ENCODE measurements at regions not wholly inside any gene's neighbourhood (a gene's known extent, or its start where the extent isn't known, plus 50 kb on each side); places are given as distances from the start of the nearest gene placed in this dataset.

DNA sequence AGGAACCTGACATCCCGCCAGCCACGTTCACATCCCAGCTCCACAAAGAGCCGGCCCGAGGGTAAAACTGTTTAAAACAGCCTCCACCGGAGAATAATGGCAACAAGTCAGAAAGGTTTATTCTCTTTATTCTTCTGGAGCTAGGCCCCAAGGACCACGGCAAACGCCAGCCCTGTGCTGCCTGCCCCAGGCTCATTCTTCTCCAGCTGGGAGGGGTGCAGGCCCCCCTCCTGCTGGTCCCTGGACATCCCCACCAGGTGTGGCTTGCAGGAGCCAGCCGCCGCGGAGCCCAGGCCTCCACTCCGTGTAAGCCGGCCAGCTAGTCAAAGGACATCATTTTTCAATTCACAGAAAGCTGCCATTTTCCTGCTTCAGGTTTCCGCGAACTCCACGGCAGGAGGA lies 65.8 kb upstream of the SALL3 start:
- H3K4me3 ChIP-seq (ENCODE audit: low read depth, low read length): no peak overlapping the region
- TF ChIP-seq, protein P1, sequence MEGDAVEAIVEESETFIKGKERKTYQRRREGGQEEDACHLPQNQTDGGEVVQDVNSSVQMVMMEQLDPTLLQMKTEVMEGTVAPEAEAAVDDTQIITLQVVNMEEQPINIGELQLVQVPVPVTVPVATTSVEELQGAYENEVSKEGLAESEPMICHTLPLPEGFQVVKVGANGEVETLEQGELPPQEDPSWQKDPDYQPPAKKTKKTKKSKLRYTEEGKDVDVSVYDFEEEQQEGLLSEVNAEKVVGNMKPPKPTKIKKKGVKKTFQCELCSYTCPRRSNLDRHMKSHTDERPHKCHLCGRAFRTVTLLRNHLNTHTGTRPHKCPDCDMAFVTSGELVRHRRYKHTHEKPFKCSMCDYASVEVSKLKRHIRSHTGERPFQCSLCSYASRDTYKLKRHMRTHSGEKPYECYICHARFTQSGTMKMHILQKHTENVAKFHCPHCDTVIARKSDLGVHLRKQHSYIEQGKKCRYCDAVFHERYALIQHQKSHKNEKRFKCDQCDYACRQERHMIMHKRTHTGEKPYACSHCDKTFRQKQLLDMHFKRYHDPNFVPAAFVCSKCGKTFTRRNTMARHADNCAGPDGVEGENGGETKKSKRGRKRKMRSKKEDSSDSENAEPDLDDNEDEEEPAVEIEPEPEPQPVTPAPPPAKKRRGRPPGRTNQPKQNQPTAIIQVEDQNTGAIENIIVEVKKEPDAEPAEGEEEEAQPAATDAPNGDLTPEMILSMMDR (IDR thresholded peaks at IDR 0.05; ENCODE audit: low read depth, low read length): no peak

DNA sequence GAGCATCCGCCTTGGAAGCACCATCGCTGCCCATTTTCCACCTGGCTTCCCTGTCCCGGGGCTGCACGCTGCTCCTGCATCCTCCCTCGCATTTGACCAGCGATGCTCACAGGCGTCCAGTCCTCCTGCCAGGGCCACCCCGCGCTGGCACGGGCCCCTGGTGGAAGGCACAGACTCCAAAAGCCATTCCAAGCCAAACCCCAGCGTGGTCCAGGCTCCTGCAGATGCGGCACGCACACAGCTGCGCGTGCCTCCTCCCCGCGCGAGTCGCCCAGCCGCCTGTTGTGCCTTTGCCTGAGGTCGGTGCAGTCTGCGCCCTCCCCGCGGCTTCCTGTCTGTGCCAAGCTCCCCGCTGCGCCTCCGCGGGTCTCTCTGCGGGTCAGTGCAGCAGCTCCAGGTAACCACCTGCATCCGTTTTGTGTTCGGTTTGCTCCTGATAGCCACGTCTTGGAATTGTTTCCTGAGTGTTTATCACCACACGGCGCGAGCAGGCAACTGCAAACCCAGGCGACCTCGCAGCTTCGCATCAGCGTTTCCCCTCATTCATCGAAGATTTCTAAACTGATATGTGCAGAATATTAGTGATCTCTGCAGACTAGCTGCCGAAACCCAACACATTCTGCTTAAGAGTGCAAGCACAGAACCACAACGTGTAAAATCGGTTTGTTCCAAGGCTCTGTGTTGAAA lies 65.2 kb upstream of the SALL3 start:
- TF ChIP-seq, protein P1 (IDR thresholded peaks at IDR 0.05; ENCODE audit: low read depth, low read length): no peak
- H3K4me3 ChIP-seq (ENCODE audit: low read depth, low read length): no peak overlapping the region

DNA sequence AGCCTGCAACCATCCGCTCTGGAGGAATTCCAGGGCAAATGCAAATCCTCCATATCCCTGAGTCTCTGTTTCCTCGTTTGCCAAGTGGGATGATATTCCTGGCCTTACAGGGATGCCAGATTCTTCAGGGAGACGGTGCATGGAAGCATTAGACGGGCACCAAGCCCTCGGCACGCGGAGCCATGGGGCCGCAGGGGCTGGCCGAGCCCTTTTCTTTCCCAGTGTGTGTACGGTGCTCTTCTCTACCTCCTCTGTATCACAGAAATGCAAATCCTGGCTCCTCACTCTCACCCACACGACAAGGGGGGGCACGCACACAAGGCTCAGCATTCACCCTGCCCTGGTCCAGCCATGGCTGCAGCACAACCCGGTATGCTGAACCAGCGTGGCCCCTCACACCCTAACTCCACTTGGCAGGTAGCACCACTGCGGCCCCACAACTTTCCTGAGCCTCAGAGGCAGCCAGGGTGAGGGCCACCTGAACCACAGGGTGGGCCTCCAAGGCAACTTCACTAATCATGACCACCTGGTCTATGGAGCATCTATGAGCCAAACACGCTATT lies 64.1 kb upstream of the SALL3 start:
- TF ChIP-seq, protein P1 (IDR thresholded peaks at IDR 0.05; ENCODE audit: low read depth, low read length): no peak
- H3K4me3 ChIP-seq (ENCODE audit: low read depth, low read length): no peak overlapping the region

DNA sequence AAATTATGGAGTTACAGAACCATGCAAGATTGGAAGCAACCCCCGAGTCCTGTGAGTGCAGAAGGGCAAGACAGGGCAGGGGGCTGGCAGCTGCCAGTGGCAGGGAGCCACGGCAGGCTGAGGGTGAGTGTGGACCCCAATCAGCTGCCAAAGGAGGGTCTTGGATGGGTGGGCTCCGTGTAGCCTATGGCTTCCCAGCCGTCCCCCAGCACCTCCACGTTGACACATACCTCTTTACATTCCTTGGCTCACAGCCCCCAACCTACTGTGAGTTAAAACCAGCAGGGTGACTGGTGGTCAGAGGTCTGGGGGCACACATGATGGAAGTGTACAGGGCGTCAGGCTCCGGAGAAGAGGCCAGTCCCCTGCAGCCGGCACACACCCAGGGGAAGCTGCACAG lies 60.9 kb upstream of the SALL3 start:
- no peak overlapping the region for H3K4me3 ChIP-seq (ENCODE audit: low read depth, low read length)
- TF ChIP-seq, protein P1 (IDR thresholded peaks at IDR 0.05; ENCODE audit: low read depth, low read length): no peak

DNA sequence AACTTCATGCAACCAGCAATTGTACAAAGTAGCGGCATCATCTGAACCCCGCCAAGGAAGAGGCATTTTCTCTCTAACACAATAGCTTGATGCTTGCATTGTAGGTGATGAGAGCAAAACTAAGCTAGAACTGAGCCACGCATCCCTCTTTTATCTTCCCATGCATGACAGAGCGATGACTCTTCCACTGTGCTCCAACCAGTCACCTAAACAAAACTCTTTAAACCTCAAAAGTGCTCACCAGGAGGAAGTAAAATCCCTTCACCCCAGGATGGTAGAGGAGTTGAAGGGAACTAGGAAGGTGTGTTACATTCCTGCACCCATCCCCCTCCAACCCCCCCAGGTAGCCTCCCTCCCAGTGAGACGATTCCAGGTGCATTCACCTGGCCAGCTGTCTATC lies 59.7 kb upstream of the SALL3 start:
- no peak overlapping the region for H3K4me3 ChIP-seq (ENCODE audit: low read depth, low read length)
- TF ChIP-seq, protein P1 (IDR thresholded peaks at IDR 0.05; ENCODE audit: low read depth, low read length): no peak

DNA sequence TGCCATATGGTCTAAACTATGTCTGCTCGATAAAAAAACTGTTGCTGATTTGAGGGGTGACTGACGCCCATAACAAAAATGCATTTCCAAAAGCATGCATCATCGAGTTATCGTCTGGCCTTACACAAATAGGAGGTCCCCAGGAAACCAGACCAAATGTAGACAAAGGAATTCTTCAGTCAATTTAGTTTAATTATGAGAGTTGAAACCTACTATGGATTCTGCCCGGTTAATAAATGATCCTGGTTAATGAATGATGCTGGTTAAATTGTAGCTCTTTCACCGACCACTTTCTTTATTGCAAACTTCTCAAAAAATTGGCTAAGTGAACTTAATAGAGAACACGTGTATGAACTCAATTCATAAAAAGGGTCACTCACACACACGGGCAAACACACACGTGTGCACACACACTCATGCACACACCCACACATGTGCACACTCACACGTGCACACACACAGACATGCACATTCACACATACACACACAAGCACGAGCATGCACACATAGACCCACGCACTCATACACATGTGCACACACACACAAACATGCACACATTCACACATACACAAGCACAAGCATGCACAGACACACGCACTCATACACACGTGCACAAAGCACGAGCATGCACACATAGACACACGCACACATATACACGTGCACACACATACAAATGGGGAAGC lies 59.0 kb upstream of the SALL3 start:
- TF ChIP-seq, protein P1 (IDR thresholded peaks at IDR 0.05; ENCODE audit: low read depth, low read length): no peak

DNA sequence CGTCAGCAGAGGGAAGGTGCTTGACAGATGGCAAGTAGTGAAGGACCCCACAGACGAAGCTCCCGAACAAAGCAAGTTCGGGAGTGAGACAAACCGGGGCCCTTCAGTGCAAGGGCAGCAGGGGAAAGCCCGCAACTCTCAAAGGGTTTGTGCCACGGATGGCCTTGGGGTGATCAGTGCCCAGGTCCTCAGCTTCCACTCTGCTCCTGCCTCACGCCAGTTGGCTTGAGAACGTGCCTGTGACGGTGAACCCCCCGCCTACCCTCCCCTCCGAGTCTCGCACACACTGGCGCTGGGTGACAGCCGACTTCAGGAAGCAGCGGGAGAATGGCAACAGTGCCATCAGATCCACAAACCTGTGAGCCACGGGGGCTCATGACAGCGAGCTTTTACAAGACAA lies 56.8 kb upstream of the SALL3 start:
- TF ChIP-seq, protein P1 (IDR thresholded peaks at IDR 0.05; ENCODE audit: low read depth, low read length): no peak
- no peak overlapping the region for H3K4me3 ChIP-seq (ENCODE audit: low read depth, low read length)

More for the DNA sequence above, 59.0 kb upstream of the SALL3 start:
- no peak overlapping the region for H3K4me3 ChIP-seq (ENCODE audit: low read depth, low read length)
